A673 (cell line): ENCODE measurements at regions not wholly inside any gene's neighbourhood (a gene's known extent, or its start where the extent isn't known, plus 50 kb on each side); places are given as distances from the start of the nearest gene placed in this dataset.
A peak's percentile ranks its signal among the peaks of the same experiment; 100 is the strongest.

Source experiments
- BruUV-seq: library from RNA; stranded (reverse); fragments of 400-500 nt; replicated peaks from 2 replicates; lab custom pipeline; 2021; lab: Mats Ljungman, UMichigan
- CTCF ChIA-PET: fragments of 300-600 bp; sonication (Branson Sonifier 250); formaldehyde crosslinking; loops from one replicate; lab custom pipeline; 2022; ENCODE audit warnings: antibody characterized with exemption; lab: Charles Lee
- POLR2A ChIA-PET: fragments of 300-600 bp; sonication (Branson Sonifier 250); formaldehyde crosslinking; loops from one replicate; lab custom pipeline; 2022; ENCODE audit warnings: antibody characterized with exemption; ENCODE audit not compliant: low non-redundant PET; lab: Charles Lee
- DNase-seq: peaks from one replicate; pipeline ENCODE4 v3.0.0-alpha.2; 2015; ENCODE audit warnings: low spot score
- H3K27ac ChIP-seq: fragments of 200-600 bp; sonication (generic); 2 replicates; pipeline ENCODE4 v1.5.1; 2016; ENCODE audit warnings: mixed run types, low read depth, mild to moderate bottlenecking, mixed read lengths, antibody characterized with exemption, low read length; ENCODE audit not compliant: poor library complexity, severe bottlenecking
- H3K27me3 ChIP-seq: fragments of 200-600 bp; sonication (generic); replicated peaks from 2 replicates; pipeline ENCODE4 v1.6.1; 2017; ENCODE audit warnings: mixed run types, low read depth, mild to moderate bottlenecking, mixed read lengths, antibody characterized with exemption, low read length; ENCODE audit not compliant: insufficient read depth, poor library complexity
- H3K36me3 ChIP-seq: fragments of 200-600 bp; sonication (generic); 2 replicates; pipeline ENCODE4 v1.6.1; 2016; ENCODE audit warnings: mixed run types, mild to moderate bottlenecking, mixed read lengths, antibody characterized with exemption, low read length; ENCODE audit not compliant: insufficient read depth, poor library complexity, severe bottlenecking
- H3K4me1 ChIP-seq: fragments of 200-600 bp; sonication (generic); 2 replicates; pipeline ENCODE4 v1.6.1; 2017; ENCODE audit warnings: mixed run types, mild to moderate bottlenecking, mixed read lengths, antibody characterized with exemption, low read length; ENCODE audit not compliant: insufficient read depth, poor library complexity, severe bottlenecking
- H3K4me3 ChIP-seq: fragments of 200-600 bp; sonication (generic); 2 replicates; pipeline ENCODE4 v1.5.1; 2016; ENCODE audit warnings: low read depth, mixed run types, mild to moderate bottlenecking, mixed read lengths, low read length; ENCODE audit not compliant: poor library complexity, severe bottlenecking
- H3K9me3 ChIP-seq: fragments of 200-600 bp; sonication (generic); 2 replicates; pipeline ENCODE4 v1.6.1; 2016; ENCODE audit warnings: mixed run types, low read depth, mild to moderate bottlenecking, mixed read lengths, antibody characterized with exemption, low read length; ENCODE audit not compliant: poor library complexity, severe bottlenecking
- EZH2 ChIP-seq: fragments of 200-600 bp; sonication (generic); IDR thresholded peaks from 2 replicates; pipeline ENCODE4 v1.6.1; 2017; ENCODE audit warnings: borderline replicate concordance, low read depth, mild to moderate bottlenecking, mixed read lengths, antibody characterized with exemption, low read length; ENCODE audit not compliant: poor library complexity, severe bottlenecking
- intact Hi-C: fragments of 100-400 bp; cut with micrococcal nuclease; formaldehyde crosslinking; loops from one replicate; pipeline ENCODE4 v1.10.0; 2022; ENCODE audit not compliant: unreplicated experiment
- TF ChIP-seq, protein P1 (sequence below): fragments of 300-800, 200-600 bp; sonication (generic); conservative IDR thresholded peaks from 2 replicates; pipeline ENCODE4 v1.5.1; 2017; ENCODE audit warnings: low read depth, mild to moderate bottlenecking, antibody characterized with exemption, low read length, moderate library complexity, mixed read lengths

DNA sequence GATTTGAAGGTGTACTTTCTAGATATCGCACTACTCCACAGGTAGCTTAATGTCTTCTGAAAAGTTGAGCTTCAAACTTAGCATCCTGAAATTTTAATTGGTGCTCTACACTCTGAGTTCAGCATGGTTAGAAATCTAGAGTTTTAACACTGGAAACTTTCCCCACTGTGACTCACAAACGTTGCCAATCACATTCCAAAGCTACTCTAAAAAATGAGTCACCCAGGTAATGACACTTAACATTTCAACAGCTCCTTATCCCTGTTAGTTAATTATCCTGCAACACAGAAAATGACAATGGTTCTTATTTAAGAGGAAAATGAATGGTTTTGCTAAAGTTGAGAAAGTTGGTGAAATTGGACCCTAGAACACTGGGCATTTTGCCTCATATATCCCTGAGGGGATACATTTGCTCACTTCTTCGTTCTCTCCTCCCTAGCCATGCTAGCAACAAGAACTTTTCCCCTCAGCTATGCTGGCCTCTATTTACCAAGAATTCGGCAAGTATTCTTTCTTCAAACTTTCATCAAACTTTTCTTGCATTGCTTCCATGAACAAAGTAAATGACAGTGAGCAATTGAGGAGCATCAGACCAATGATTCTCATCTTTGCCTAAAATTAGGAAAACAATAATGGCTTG, 1024.1 kb upstream of the KLHL29 start:
- H3K9me3 ChIP-seq = no peaks in the 10 kb centered on the region
- H3K4me3 ChIP-seq = no peak overlapping the region
- intact Hi-C loops = no loop called here
- CTCF ChIA-PET = no interaction called here
- peaks cover 31% of the 10 kb centered on the region for H3K27me3 ChIP-seq
- BruUV-seq = no TSS peak
- POLR2A ChIA-PET = no interaction called here
- no peaks in the 10 kb centered on the region for H3K4me1 ChIP-seq
- no peak overlapping the region for H3K27ac ChIP-seq
- no peak for DNase-seq
- no peaks in the 10 kb centered on the region for H3K36me3 ChIP-seq
- TF ChIP-seq, protein P1, sequence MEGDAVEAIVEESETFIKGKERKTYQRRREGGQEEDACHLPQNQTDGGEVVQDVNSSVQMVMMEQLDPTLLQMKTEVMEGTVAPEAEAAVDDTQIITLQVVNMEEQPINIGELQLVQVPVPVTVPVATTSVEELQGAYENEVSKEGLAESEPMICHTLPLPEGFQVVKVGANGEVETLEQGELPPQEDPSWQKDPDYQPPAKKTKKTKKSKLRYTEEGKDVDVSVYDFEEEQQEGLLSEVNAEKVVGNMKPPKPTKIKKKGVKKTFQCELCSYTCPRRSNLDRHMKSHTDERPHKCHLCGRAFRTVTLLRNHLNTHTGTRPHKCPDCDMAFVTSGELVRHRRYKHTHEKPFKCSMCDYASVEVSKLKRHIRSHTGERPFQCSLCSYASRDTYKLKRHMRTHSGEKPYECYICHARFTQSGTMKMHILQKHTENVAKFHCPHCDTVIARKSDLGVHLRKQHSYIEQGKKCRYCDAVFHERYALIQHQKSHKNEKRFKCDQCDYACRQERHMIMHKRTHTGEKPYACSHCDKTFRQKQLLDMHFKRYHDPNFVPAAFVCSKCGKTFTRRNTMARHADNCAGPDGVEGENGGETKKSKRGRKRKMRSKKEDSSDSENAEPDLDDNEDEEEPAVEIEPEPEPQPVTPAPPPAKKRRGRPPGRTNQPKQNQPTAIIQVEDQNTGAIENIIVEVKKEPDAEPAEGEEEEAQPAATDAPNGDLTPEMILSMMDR = no peak
- TF ChIP-seq EZH2 = no peak

DNA sequence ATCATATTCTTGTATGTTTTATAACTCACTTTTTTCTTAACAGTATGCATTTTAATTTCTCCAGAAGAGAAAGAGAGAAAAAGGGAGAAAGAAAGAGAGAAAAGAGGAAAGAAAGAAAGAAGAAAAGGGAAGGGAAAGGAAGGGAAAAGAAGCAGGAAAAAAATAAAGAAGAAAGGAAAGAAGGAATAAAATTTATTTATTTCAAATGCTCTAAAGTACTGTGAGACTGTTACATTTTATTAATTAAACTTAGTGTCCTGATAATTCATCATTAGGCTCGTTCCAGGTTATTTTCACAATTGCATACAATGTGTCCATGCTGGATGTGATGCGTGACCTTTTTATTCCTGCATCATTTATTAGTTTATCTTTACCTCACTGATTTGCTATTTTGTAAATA, 1023.4 kb upstream of the KLHL29 start:
- H3K9me3 ChIP-seq = no peaks in the 10 kb centered on the region
- no peaks in the 10 kb centered on the region for H3K4me1 ChIP-seq
- BruUV-seq = no TSS peak
- no peaks in the 10 kb centered on the region for H3K36me3 ChIP-seq
- POLR2A ChIA-PET = no interaction called here
- CTCF ChIA-PET = no interaction called here
- no peak overlapping the region for H3K4me3 ChIP-seq
- TF ChIP-seq, protein P1 = no peak
- TF ChIP-seq EZH2 = no peak
- peaks cover 31% of the 10 kb centered on the region for H3K27me3 ChIP-seq
- intact Hi-C loops = no loop called here
- DNase-seq = no peak
- H3K27ac ChIP-seq = no peak overlapping the region

DNA sequence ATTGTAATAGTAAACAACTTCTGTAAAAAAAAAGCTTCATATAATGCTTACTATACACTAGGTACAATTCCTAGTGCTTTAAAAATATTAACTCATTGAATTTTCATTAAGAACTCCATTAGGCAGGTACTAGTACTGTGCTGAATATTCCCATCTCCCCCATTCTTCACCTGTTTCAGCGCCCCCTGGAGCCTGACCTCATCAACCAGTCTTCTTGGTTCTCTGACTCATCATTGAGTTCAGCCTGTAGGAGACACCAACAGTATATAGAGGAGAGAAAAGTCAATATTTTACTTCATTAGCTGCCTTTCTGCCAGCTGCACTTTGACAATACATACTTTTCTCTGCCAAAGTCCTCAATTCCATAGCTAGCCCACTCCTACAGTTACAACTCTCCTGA, 1009.9 kb upstream of the KLHL29 start:
- no TSS peak for BruUV-seq
- intact Hi-C loops = no loop called here
- no peak for TF ChIP-seq EZH2
- TF ChIP-seq, protein P1 = peak; percentile 42; the same call in 1 of the 2 replicates
- CTCF ChIA-PET = no interaction called here
- H3K27ac ChIP-seq = no peak overlapping the region
- no peaks in the 10 kb centered on the region for H3K4me1 ChIP-seq
- DNase-seq = peak; percentile 4
- H3K9me3 ChIP-seq = no peaks in the 10 kb centered on the region
- H3K4me3 ChIP-seq = no peak overlapping the region
- H3K36me3 ChIP-seq = no peaks in the 10 kb centered on the region
- POLR2A ChIA-PET = no interaction called here
- H3K27me3 ChIP-seq = peaks cover 7% of the 10 kb centered on the region
